HepG2 (cell line): ENCODE measurements at regions not wholly inside any gene's neighbourhood (a gene's known extent, or its start where the extent isn't known, plus 50 kb on each side); places are given as distances from the start of the nearest gene placed in this dataset.

ENCODE experiments used
- ATAC-seq: fragments of 200-7000 bp; cut with Tn5 transposase; 3 replicates; pipeline ENCODE4 v1.9.1; 2020; ENCODE audit warnings: mild to moderate bottlenecking, moderate library complexity
- BruUV-seq: library from RNA; stranded (reverse); fragments of 400-500 nt; replicated peaks from 2 replicates; lab custom pipeline; 2021; lab: Mats Ljungman, UMichigan
- CTCF ChIA-PET: fragments of 300-600 bp; formaldehyde crosslinking; extraction: SDS; loops from one replicate; lab custom pipeline; 2021; ENCODE audit warnings: low total read pairs, inconsistent platforms, low intra/inter-chr PET ratio; lab: Yijun Ruan, JAX
- POLR2A ChIA-PET: fragments of 350-600 bp; sonication (Branson Sonifier 250); formaldehyde crosslinking; loops from one replicate; lab custom pipeline; 2020; ENCODE audit warnings: antibody characterized with exemption, inconsistent platforms; lab: Yijun Ruan, JAX
- DNase-seq: peaks from one replicate; pipeline ENCODE4 v3.0.0-alpha.2; 2015; ENCODE audit warnings: low spot score
- FAIRE-seq: peaks from 3 replicates; lab custom pipeline; 2011; peaks lifted over from hg19 to GRCh38; lab: Jason Lieb, UNC
- H2AFZ ChIP-seq: one replicate; pipeline ENCODE4 v1.6.1; 2011; ENCODE audit warnings: low read length, inconsistent platforms
- H3K27ac ChIP-seq: fragments of 300-600 bp; 3 replicates; pipeline ENCODE4 v1.8.0; 2011; ENCODE audit warnings: mixed run types, mild to moderate bottlenecking, mixed read lengths, low read length, inconsistent platforms; ENCODE audit not compliant: insufficient read depth; ENCODE audit errors: extremely low read length
- H3K27me3 ChIP-seq, 2 experiments: fragments of 200-600 bp in 1 of 2; 2 replicates in 1 of 2; 3 replicates in 1 of 2; pipeline versions ENCODE4 v1.6.0 to v1.8.0; 2011; ENCODE audit warnings: low read length in 2 of 2, mild to moderate bottlenecking in 2 of 2, moderate library complexity in 2 of 2, inconsistent platforms in 1 of 2; ENCODE audit not compliant: insufficient read depth in 2 of 2, control insufficient read depth in 1 of 2
- H3K36me3 ChIP-seq, 2 experiments: fragments of 200-600 bp in 1 of 2; replicated peaks in 1 of 2; 2 replicates in 1 of 2; 3 replicates in 1 of 2; pipeline versions ENCODE4 v1.5.1 to v1.8.0; 2011; ENCODE audit warnings: low read length in 2 of 2, inconsistent platforms in 1 of 2; ENCODE audit not compliant: insufficient read depth in 2 of 2, control insufficient read depth in 1 of 2
- H3K4me1 ChIP-seq: 2 replicates; pipeline ENCODE4 v1.5.1; 2012; ENCODE audit warnings: low read length, inconsistent platforms; ENCODE audit not compliant: insufficient read depth
- H3K4me2 ChIP-seq: 2 replicates; pipeline ENCODE4 v1.6.0; 2011; ENCODE audit warnings: low read depth, low read length, inconsistent platforms
- H3K4me3 ChIP-seq, 3 experiments: fragments of 200-600 bp in 1 of 3; sonication (generic), shearing (Covaris generic) in 1 of 3; replicated peaks in 1 of 3; 2 replicates each; pipeline ENCODE4 v1.5.1; 2011 to 2016; ENCODE audit warnings: low read length in 3 of 3, inconsistent platforms in 2 of 3, low read depth in 2 of 3, mild to moderate bottlenecking in 2 of 3, control low read depth in 1 of 3, mixed read lengths in 1 of 3; ENCODE audit not compliant: insufficient read depth in 1 of 3
- H3K79me2 ChIP-seq: one replicate; pipeline ENCODE4 v1.6.1; 2011; ENCODE audit warnings: low read length, inconsistent platforms; ENCODE audit not compliant: insufficient read depth
- H3K9ac ChIP-seq: 2 replicates; pipeline ENCODE4 v1.6.0; 2011; ENCODE audit warnings: mild to moderate bottlenecking, low read depth, low read length, inconsistent platforms; ENCODE audit not compliant: insufficient read depth
- H3K9me3 ChIP-seq: 2 replicates; pipeline ENCODE4 v1.5.1; 2012; ENCODE audit warnings: mild to moderate bottlenecking, low read length
- H4K20me1 ChIP-seq: 2 replicates; pipeline ENCODE4 v1.6.0; 2011; ENCODE audit warnings: inconsistent platforms, mild to moderate bottlenecking, low read length, moderate library complexity; ENCODE audit not compliant: insufficient read depth
- ARNT2 ChIP-seq: sonication (generic); formaldehyde crosslinking; IDR thresholded peaks from 2 replicates; pipeline ENCODE4 v1.8.0; 2022; ENCODE audit warnings: mild to moderate bottlenecking, low read depth, missing genetic modification reagents, moderate library complexity
- DDIT3 ChIP-seq: sonication (generic); formaldehyde crosslinking; IDR thresholded peaks from 2 replicates; pipeline ENCODE4 v1.4.0; 2020; ENCODE audit warnings: mild to moderate bottlenecking, missing genetic modification reagents
- ESRRA ChIP-seq: sonication (generic); formaldehyde crosslinking; IDR thresholded peaks from 2 replicates; pipeline ENCODE4 v1.5.1; 2020; ENCODE audit warnings: mild to moderate bottlenecking, low read depth, missing genetic modification reagents
- FOXA3 ChIP-seq: IDR thresholded peaks from 2 replicates; pipeline ENCODE4 v1.6.1; 2016; ENCODE audit warnings: missing genetic modification reagents, missing compliant biosample characterization
- PHF8 ChIP-seq: sonication (generic); formaldehyde crosslinking; IDR thresholded peaks from 2 replicates; pipeline ENCODE4 v1.5.0; 2020; ENCODE audit warnings: missing genetic modification reagents
- TOPORS ChIP-seq: sonication (generic); formaldehyde crosslinking; IDR thresholded peaks from 2 replicates; pipeline ENCODE4 v1.8.0; 2023; ENCODE audit warnings: mild to moderate bottlenecking, missing genetic modification reagents
- XBP1 ChIP-seq: sonication (generic); formaldehyde crosslinking; IDR thresholded peaks from 2 replicates; pipeline ENCODE4 v1.5.0; 2020; ENCODE audit warnings: missing genetic modification reagents
- ZBTB7A ChIP-seq: sonication (generic); formaldehyde crosslinking; IDR thresholded peaks from 2 replicates; pipeline ENCODE4 v1.8.0; 2022; ENCODE audit warnings: mild to moderate bottlenecking, missing genetic modification reagents
- ZNF142 ChIP-seq: sonication (generic); formaldehyde crosslinking; IDR thresholded peaks from 2 replicates; pipeline ENCODE4 v1.4.0; 2020; ENCODE audit warnings: missing genetic modification reagents
- ZNF878 ChIP-seq: sonication (generic); formaldehyde crosslinking; IDR thresholded peaks from 2 replicates; pipeline ENCODE4 v1.8.1; 2023; ENCODE audit warnings: mild to moderate bottlenecking, missing genetic modification reagents, moderate library complexity
- WGBS: methylation state at CpG from one replicate; pipeline ENCODE4 v1.1.6; 2017; ENCODE audit warnings: low lambda C conversion rate; 5-methylcytosine and 5-hydroxymethylcytosine counted together
- in situ Hi-C: cut with HindIII; loops from 2 replicates; pipeline ENCODE4 v1.10.0; 2017; ENCODE audit warnings: low pct_unique_long_range_greater_than_20kb; ENCODE audit not compliant: extremely low pct_ligation_motif_present
- intact Hi-C: fragments of 100-400 bp; cut with micrococcal nuclease; formaldehyde crosslinking; loops from one replicate; pipeline ENCODE4 v1.10.0; 2022; ENCODE audit not compliant: unreplicated experiment
- TF ChIP-seq, protein P1 (sequence below): sonication (generic); formaldehyde crosslinking; IDR thresholded peaks from 2 replicates; pipeline ENCODE4 v1.8.0; 2022; ENCODE audit warnings: low read depth, missing genetic modification reagents

- no peaks in the 10 kb centered on the region for H3K9me3 ChIP-seq
- no peak for TF ChIP-seq TOPORS (CRISPR knock-in tag)
- TF ChIP-seq ZNF878 (CRISPR knock-in tag): no peak
- no peak for TF ChIP-seq FOXA3 (CRISPR knock-in tag)
- TF ChIP-seq, protein P1, sequence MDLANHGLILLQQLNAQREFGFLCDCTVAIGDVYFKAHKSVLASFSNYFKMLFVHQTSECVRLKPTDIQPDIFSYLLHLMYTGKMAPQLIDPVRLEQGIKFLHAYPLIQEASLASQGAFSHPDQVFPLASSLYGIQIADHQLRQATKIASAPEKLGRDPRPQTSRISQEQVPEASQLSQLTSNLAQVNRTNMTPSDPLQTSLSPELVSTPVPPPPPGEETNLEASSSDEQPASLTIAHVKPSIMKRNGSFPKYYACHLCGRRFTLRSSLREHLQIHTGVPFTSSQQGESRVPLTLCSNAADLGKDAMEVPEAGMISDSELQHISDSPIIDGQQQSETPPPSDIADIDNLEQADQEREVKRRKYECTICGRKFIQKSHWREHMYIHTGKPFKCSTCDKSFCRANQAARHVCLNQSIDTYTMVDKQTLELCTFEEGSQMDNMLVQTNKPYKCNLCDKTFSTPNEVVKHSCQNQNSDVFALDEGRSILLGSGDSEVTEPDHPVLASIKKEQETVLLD (CRISPR knock-in tag): no peak
- TF ChIP-seq ZBTB7A (CRISPR knock-in tag): no peak
- TF ChIP-seq, all 625 proteins: peak for 0
- no peak overlapping the region for H3K4me3 ChIP-seq
- H3K27ac ChIP-seq: no peak overlapping the region
- FAIRE-seq (no peak), DNase-seq (no peak), ATAC-seq (peak; percentile 19)
- H3K9ac ChIP-seq: no peak overlapping the region
- no peaks in the 10 kb centered on the region for H3K79me2 ChIP-seq
- no peak overlapping the region for H2AFZ ChIP-seq
- in situ Hi-C loops (no loop called here), intact Hi-C loops (no loop called here)
- H3K36me3 ChIP-seq: 0 out of 5 replicates have a peak, but pooled peaks cover 0 to 6% of the 10 kb centered on the region in 2 experiments
- H4K20me1 ChIP-seq: no peaks in the 10 kb centered on the region
- 0 out of 2 replicates have a peak, but pooled peaks cover 17% of the 10 kb centered on the region for H3K4me1 ChIP-seq
- H3K4me2 ChIP-seq: no peak overlapping the region
- BruUV-seq: no TSS peak
- WGBS: 88% methylated on average over 1 of the region's 1 CpG
- ChIA-PET CTCF (no interaction called here), POLR2A (no interaction called here)
- H3K27me3 ChIP-seq: no peaks in the 10 kb centered on the region
Observed at GRCh38 chr7:130867581-130868136, 133.7 kb upstream of the KLF14 start.

- no peak overlapping the region for H3K4me3 ChIP-seq
- no peak for FAIRE-seq
- BruUV-seq: no TSS peak
- H3K36me3 ChIP-seq: 0 out of 5 replicates have a peak, but pooled peaks cover 0 to 7% of the 10 kb centered on the region in 2 experiments
- CTCF ChIA-PET: no interaction called here
- in situ Hi-C loops: no loop called here
- POLR2A ChIA-PET: no interaction called here
- no peaks in the 10 kb centered on the region for H3K79me2 ChIP-seq
- 96% methylated on average over 6 of the region's 6 CpGs for WGBS
- no peak overlapping the region for H3K4me2 ChIP-seq
- no peaks in the 10 kb centered on the region for H4K20me1 ChIP-seq
- H3K27ac ChIP-seq: no peak overlapping the region
- H3K9me3 ChIP-seq: no peaks in the 10 kb centered on the region
- DNase-seq: no peak
- 0 out of 3 replicates have a peak, but pooled peaks have one; percentile 9 for ATAC-seq
- H2AFZ ChIP-seq: no peak overlapping the region
- intact Hi-C loops: no loop called here
- 0 out of 2 replicates have a peak, but pooled peaks cover 17% of the 10 kb centered on the region for H3K4me1 ChIP-seq
- H3K9ac ChIP-seq: no peak overlapping the region
- H3K27me3 ChIP-seq: no peaks in the 10 kb centered on the region
- TF ChIP-seq XBP1 (CRISPR knock-in tag): no peak
- TF ChIP-seq DDIT3 (CRISPR knock-in tag): no peak
- no peak for TF ChIP-seq ARNT2 (CRISPR knock-in tag)
- no peak for TF ChIP-seq ZNF142
- TF ChIP-seq PHF8: no peak
- TF ChIP-seq ESRRA (CRISPR knock-in tag): no peak
Observed at GRCh38 chr7:130868139-130868538, 134.1 kb upstream of the KLF14 start.
